ENCODE measurements at regions not wholly inside any gene's neighbourhood (a gene's known extent, or its start where the extent isn't known, plus 50 kb on each side); places are given as distances from the start of the nearest gene placed in this dataset.

- H3K27me3 ChIP-seq (ENCODE audit: control insufficient read depth, insufficient read depth, low read length) = no peaks in the 10 kb centered on the region
- H3K9ac ChIP-seq = no peak overlapping the region
- H3K9me3 ChIP-seq (ENCODE audit: control insufficient read depth, low read length) = no peaks in the 10 kb centered on the region
- no peak overlapping the region for H3K4me3 ChIP-seq (ENCODE audit: low read depth, low read length)
- H3K27ac ChIP-seq = no peak overlapping the region
- H2AFZ ChIP-seq = no peak overlapping the region
- no peaks in the 10 kb centered on the region for H3K79me2 ChIP-seq
- no peaks in the 10 kb centered on the region for H3K4me1 ChIP-seq
- no peaks in the 10 kb centered on the region for H3K36me3 ChIP-seq (ENCODE audit: control insufficient read depth, insufficient read depth, low read length)
- H3K4me2 ChIP-seq (ENCODE audit: low read length) = no peak overlapping the region
- TF ChIP-seq CTCF (IDR thresholded peaks at IDR 0.05) = no peak
These were observed 131.4 kb upstream of the OTOS start for GRCh38 chr2:240271716-240272341.

GRCh38 chr2:240275386-240275785, 134.9 kb upstream of the OTOS start:
- H2AFZ ChIP-seq = no peak overlapping the region
- no peak overlapping the region for H3K27ac ChIP-seq
- H3K4me2 ChIP-seq (ENCODE audit: low read length) = no peak overlapping the region
- TF ChIP-seq CTCF (IDR thresholded peaks at IDR 0.05) = no peak
- H3K79me2 ChIP-seq = no peaks in the 10 kb centered on the region
- H3K9me3 ChIP-seq (ENCODE audit: control insufficient read depth, low read length) = no peaks in the 10 kb centered on the region
- H3K36me3 ChIP-seq (ENCODE audit: control insufficient read depth, insufficient read depth, low read length) = no peaks in the 10 kb centered on the region
- H3K4me3 ChIP-seq (ENCODE audit: low read depth, low read length) = no peak overlapping the region
- no peak overlapping the region for H3K9ac ChIP-seq
- no peaks in the 10 kb centered on the region for H3K4me1 ChIP-seq
- H3K27me3 ChIP-seq (ENCODE audit: control insufficient read depth, insufficient read depth, low read length) = no peaks in the 10 kb centered on the region

GRCh38 chr2:240277073-240277806, 136.8 kb upstream of the OTOS start:
- Histone ChIP-seq H3K27ac (no peak overlapping the region), H3K4me3 (ENCODE audit: low read depth, low read length) (no peak overlapping the region), H3K79me2 (no peaks in the 10 kb centered on the region), H2AFZ (no peak overlapping the region), H3K9me3 (ENCODE audit: control insufficient read depth, low read length) (no peaks in the 10 kb centered on the region), H3K4me2 (ENCODE audit: low read length) (no peak overlapping the region), H3K4me1 (no peaks in the 10 kb centered on the region), H3K27me3 (ENCODE audit: control insufficient read depth, insufficient read depth, low read length) (no peaks in the 10 kb centered on the region), H3K36me3 (ENCODE audit: control insufficient read depth, insufficient read depth, low read length) (no peaks in the 10 kb centered on the region), H3K9ac (no peak overlapping the region)
- TF ChIP-seq CTCF (IDR thresholded peaks at IDR 0.05) = no peak

- H3K27ac ChIP-seq = no peak overlapping the region
- H3K4me3 ChIP-seq (ENCODE audit: low read depth, low read length) = no peak overlapping the region
- H3K9ac ChIP-seq = no peak overlapping the region
- H3K4me1 ChIP-seq = no peaks in the 10 kb centered on the region
- no peaks in the 10 kb centered on the region for H3K9me3 ChIP-seq (ENCODE audit: control insufficient read depth, low read length)
- no peaks in the 10 kb centered on the region for H3K79me2 ChIP-seq
- no peak overlapping the region for H3K4me2 ChIP-seq (ENCODE audit: low read length)
- no peaks in the 10 kb centered on the region for H3K36me3 ChIP-seq (ENCODE audit: control insufficient read depth, insufficient read depth, low read length)
- no peak for TF ChIP-seq CTCF (IDR thresholded peaks at IDR 0.05)
- H2AFZ ChIP-seq = no peak overlapping the region
- no peaks in the 10 kb centered on the region for H3K27me3 ChIP-seq (ENCODE audit: control insufficient read depth, insufficient read depth, low read length)
These were observed 137.5 kb upstream of the OTOS start for GRCh38 chr2:240277807-240278522.
